Activated T-helper 1 cell treated with Interleukin-2 at 50 U/mL for 16 hours (primary cell): ENCODE measurements at regions not wholly inside any gene's neighbourhood (a gene's known extent, or its start where the extent isn't known, plus 50 kb on each side); places are given as distances from the start of the nearest gene placed in this dataset.

Experiments
- DNase-seq: peaks from one replicate; pipeline ENCODE4 v3.0.0-alpha.2; 2020; ENCODE audit warnings: low read depth

GRCh38 chr12:11946161-11946560 lies 124.6 kb upstream of the BCL2L14 start:
- no peak for DNase-seq

- DNase-seq: no peak
These were observed 123.5 kb upstream of the BCL2L14 start for GRCh38 chr12:11947213-11947612.

GRCh38 chr12:11949738-11950411 lies 120.9 kb upstream of the BCL2L14 start:
- no peak for DNase-seq

- no peak for DNase-seq
These were observed 119.5 kb upstream of the BCL2L14 start for GRCh38 chr12:11951209-11951608.

- DNase-seq: no peak
These were observed 117.2 kb upstream of the BCL2L14 start for GRCh38 chr12:11953523-11953922.

- no peak for DNase-seq
These were observed 116.6 kb upstream of the BCL2L14 start for GRCh38 chr12:11954181-11954580.

GRCh38 chr12:11958221-11959091 lies 112.3 kb upstream of the BCL2L14 start:
- no peak for DNase-seq

DNA sequence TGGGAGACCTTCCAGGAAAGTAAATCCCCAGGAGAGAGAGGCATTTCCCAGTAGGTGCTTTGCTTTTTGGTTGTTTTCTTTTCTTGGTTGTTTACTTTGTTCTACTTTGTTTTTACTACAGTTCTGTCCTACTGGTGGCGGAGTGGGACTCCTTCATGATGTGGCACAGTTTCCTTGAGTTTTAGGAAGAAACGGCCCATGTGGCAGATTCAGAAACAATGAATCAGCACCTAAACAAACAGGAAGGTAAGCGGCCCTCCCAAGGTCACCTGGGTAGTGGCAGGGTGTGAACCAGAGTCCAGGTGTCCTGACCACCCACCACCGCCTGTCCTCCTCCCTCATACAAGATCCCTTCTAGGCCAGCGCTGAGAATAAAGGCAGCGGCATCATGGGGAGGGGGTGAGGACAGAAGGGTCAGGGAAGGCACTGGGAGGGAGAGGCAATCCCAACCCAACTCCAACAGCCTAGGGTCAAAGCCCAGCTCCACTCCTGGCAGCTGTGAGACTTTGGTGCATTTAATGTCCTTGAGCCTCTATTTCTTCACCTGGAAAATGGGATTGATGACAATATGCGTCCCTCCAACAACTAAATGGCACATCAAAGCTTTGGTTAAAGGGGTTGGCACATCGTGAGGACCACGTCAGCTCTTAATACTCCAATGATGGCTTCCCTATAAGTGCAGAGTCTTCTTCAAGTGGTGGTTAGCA lies 111.5 kb upstream of the BCL2L14 start:
- DNase-seq: no peak

- no peak for DNase-seq
These were observed 110.1 kb upstream of the BCL2L14 start for GRCh38 chr12:11960646-11961045.

- no peak for DNase-seq
These were observed 109.1 kb upstream of the BCL2L14 start for GRCh38 chr12:11961686-11962085.

DNA sequence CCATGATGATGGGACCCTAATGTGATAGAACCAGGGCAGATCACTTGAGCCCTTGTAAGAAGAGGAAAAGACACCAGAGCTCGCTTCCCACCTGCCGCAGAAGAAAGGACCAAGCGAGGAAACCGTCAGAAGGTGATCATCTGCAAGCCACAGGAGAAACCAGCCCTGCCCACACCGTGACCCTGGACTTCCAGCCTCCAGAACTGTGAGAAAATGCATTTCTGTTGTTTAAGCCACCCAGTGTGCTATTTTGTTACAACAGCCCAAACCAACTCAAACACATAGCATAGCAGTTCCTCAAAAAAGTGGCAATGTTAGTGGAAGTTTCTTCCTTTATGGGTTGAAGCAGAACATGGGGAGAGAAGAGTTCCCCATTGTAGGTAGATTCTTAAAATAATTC lies 107.9 kb upstream of the BCL2L14 start:
- no peak for DNase-seq

DNA sequence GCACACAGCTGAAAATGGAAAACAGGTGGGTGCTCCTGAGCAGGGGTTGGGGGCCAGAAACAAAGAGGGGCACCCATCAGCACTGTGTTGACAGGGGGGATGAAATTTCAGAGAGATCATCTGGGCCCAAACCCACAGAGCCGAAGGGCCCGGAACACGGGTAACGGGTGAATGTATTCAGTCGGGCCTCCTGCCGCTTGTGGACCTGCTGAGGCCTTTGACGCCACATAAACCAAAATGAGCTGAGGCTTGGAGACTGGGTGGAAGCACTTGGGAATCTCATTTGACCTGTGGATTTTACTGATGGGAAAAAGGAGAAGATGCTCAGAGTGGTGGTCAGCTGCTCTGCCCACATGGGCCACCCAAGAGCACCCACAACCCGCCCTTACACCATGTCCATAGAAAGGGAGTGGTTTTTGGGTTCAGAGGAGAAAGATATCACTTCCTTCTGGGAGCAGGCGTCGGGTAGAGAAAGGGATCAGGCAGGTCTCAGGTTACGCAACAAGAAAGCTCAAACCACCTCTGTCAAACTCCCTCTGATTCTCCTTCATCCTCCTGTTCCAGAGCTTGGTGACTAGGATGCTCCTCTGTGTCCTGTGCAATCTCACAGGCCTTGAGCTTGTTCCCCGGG lies 106.8 kb upstream of the BCL2L14 start:
- DNase-seq: no peak

DNA sequence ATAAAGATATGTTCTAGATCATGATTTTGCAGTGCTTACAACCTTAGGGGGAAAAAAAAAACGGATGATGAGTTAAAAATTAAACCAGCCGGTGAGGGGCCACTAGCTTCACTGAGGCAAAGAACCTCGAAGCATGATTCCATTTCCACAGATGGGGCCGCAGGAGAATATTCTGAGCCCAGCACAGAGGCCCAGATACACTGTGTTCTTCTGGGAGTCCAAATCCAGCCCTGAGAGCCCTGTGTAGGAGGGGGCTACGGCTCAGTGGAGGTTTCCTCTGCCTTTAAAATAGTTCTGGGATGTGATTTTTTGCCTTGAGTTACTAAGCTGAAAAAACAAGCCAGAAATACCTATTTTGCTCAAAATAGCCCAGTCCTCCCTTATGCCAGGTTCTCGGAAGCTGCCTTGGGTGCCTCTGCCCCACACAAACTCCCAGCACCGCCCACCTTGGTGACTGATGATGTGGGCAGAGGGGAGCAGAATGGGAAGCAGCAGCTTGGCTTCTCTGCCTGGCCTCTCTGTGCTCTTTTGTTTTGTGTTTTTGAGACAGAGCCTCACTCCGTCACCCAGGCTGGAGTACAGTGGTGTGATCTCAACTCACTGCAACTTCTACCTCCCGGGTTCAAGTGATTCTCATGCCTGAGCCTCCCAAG lies 105.4 kb upstream of the BCL2L14 start:
- no peak for DNase-seq

DNA sequence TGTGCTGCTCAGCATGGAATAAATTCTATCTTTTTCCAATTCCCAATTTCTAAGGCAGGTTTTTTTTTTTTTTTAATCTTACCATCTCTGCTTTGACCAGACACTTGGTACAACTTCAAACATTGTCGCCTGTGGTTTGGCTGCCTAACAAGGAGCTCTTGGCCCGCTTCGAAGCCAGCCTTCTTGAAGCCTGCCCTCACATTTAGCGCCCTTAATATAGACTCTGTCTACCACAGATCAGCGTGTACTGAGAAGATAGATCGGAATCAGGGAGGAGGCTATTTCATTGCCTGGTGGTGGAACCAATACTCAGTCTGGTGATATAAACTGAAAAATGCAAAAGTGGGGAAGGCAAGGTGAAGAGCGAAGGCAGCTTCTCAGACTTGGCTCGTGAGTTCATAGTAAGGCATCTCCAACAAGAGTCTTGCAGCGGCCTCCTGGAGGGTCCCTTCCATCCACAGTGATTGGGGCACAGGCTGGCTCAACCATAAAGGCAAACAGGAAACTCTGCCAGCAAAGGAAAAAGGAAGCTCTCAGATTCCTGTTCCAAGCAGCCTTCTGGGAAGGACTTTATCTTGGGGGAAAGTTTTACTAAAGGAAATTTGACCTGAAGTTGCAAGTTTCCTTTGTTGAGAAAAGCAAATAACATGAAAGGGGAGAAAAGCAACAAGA lies 103.2 kb upstream of the BCL2L14 start:
- no peak for DNase-seq

- no peak for DNase-seq
These were observed 102.7 kb upstream of the BCL2L14 start for GRCh38 chr12:11968048-11968383.

DNA sequence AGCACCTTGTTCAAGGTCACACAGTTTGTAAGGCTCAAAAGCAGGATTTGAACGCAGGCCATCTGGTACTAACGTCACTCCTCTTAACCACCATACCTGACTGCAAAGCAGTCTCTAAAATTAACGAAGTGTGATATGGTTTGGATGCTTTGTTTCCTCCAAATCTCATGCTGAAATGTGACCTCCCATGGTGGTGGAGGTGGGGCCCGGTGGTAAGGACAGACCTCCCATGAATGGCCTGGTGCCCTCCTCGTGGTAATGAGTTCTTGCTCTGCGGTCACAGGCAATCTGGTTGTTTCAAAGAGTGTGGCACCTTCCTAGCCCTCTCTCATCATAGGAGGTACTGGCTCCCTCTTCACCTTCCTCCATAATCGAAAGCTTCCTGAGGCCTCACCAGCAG lies 102.2 kb upstream of the BCL2L14 start:
- no peak for DNase-seq

GRCh38 chr12:11969437-11970154 lies 101.1 kb upstream of the BCL2L14 start:
- no peak for DNase-seq

- no peak for DNase-seq
These were observed 100.6 kb upstream of the BCL2L14 start for GRCh38 chr12:11970155-11970520.

GRCh38 chr12:11973396-11973795 lies 97.3 kb upstream of the BCL2L14 start:
- DNase-seq: no peak

GRCh38 chr12:11976005-11976404 lies 94.7 kb upstream of the BCL2L14 start:
- no peak for DNase-seq
